GDM1 (cell line): ENCODE measurements at regions not wholly inside any gene's neighbourhood (a gene's known extent, or its start where the extent isn't known, plus 50 kb on each side); places are given as distances from the start of the nearest gene placed in this dataset.
A peak's percentile ranks its signal among the peaks of the same experiment; 100 is the strongest.

Experiments
- DNase-seq: peaks from one replicate; lab custom pipeline; 2025; lab: John Stamatoyannopoulos, UW

- DNase-seq: no peak
These were observed 78.5 kb upstream of the PCBD1 start for GRCh38 chr10:70966646-70967553.

- no peak for DNase-seq
These were observed 79.5 kb upstream of the PCBD1 start for GRCh38 chr10:70967591-70968587.

GRCh38 chr10:70969188-70969587 lies 80.8 kb upstream of the PCBD1 start:
- no peak for DNase-seq

- DNase-seq: no peak
These were observed 82.5 kb upstream of the PCBD1 start for GRCh38 chr10:70970830-70971229.

- no peak for DNase-seq
These were observed 84.9 kb upstream of the PCBD1 start for GRCh38 chr10:70973275-70973674.

GRCh38 chr10:70974351-70974901 lies 86.1 kb upstream of the PCBD1 start:
- DNase-seq: no peak

GRCh38 chr10:70974920-70975319 lies 86.6 kb upstream of the PCBD1 start:
- no peak for DNase-seq

GRCh38 chr10:70976063-70976695 lies 87.8 kb upstream of the PCBD1 start:
- DNase-seq: no peak

- no peak for DNase-seq
These were observed 89.3 kb upstream of the PCBD1 start for GRCh38 chr10:70977625-70978024.

- no peak for DNase-seq
These were observed 89.8 kb upstream of the PCBD1 start for GRCh38 chr10:70978181-70978580.

- DNase-seq: no peak
These were observed 90.6 kb upstream of the PCBD1 start for GRCh38 chr10:70978816-70979480.

GRCh38 chr10:70980687-70981086 lies 92.3 kb upstream of the PCBD1 start:
- DNase-seq: no peak

- DNase-seq: no peak
These were observed 92.9 kb upstream of the PCBD1 start for GRCh38 chr10:70981171-70981836.

- DNase-seq: no peak
These were observed 93.6 kb upstream of the PCBD1 start for GRCh38 chr10:70981936-70982335.

GRCh38 chr10:70982443-70982842 lies 94.1 kb upstream of the PCBD1 start:
- no peak for DNase-seq

- DNase-seq: no peak
These were observed 96.8 kb upstream of the PCBD1 start for GRCh38 chr10:70984986-70985722.

GRCh38 chr10:70985824-70986622 lies 97.7 kb upstream of the PCBD1 start:
- DNase-seq: peak; percentile 52

GRCh38 chr10:70986623-70986950 lies 98.2 kb upstream of the PCBD1 start:
- DNase-seq: no peak

- DNase-seq: no peak
These were observed 99.2 kb upstream of the PCBD1 start for GRCh38 chr10:70987396-70988130.
